Upper lobe of right lung (tissue), 1 donor: ENCODE measurements at regions not wholly inside any gene's neighbourhood (a gene's known extent, or its start where the extent isn't known, plus 50 kb on each side); places are given as distances from the start of the nearest gene placed in this dataset.

Experiments used
- ATAC-seq: fragments of 200-7000 bp; cut with Tn5 transposase; one replicate; pipeline ENCODE4 v1.9.1; 2020; ENCODE audit warnings: mild to moderate bottlenecking, moderate library complexity
- DNase-seq: peaks from one replicate; pipeline ENCODE4 v3.0.0-alpha.2; 2020
- H3K27ac ChIP-seq: fragments of 200-600 bp; one replicate; pipeline ENCODE4 v1.8.0; 2022
- H3K27me3 ChIP-seq: fragments of 200-600 bp; one replicate; pipeline ENCODE4 v1.8.0; 2022; ENCODE audit warnings: mild to moderate bottlenecking
- H3K36me3 ChIP-seq: fragments of 200-600 bp; one replicate; pipeline ENCODE4 v1.8.0; 2022
- H3K4me1 ChIP-seq: fragments of 200-600 bp; one replicate; pipeline ENCODE4 v1.8.0; 2022
- H3K4me3 ChIP-seq: fragments of 200-600 bp; one replicate; pipeline ENCODE4 v1.8.0; 2022; ENCODE audit warnings: mild to moderate bottlenecking
- H3K9me3 ChIP-seq: fragments of 200-600 bp; one replicate; pipeline ENCODE4 v1.8.0; 2022
- CTCF ChIP-seq: fragments of 200-600 bp; IDR thresholded peaks from one replicate; pipeline ENCODE4 v1.8.0; 2022; ENCODE audit warnings: antibody characterized with exemption
- intact Hi-C: fragments of 100-400 bp; cut with DNase I; formaldehyde crosslinking; loops from one replicate; pipeline ENCODE4 v1.11.0; 2022
- donor health status: DM: no; HTN: yes; CAD: no; lungs with severe emphysema.

- intact Hi-C loops: no loop called here
- Histone ChIP-seq H3K4me1 (no peaks in the 10 kb centered on the region), H3K4me3 (no peak overlapping the region), H3K36me3 (no peaks in the 10 kb centered on the region), H3K27me3 (no peaks in the 10 kb centered on the region), H3K27ac (no peak overlapping the region), H3K9me3 (no peaks in the 10 kb centered on the region)
- ATAC-seq (no peak), DNase-seq (no peak)
- no peak for TF ChIP-seq CTCF
Observed at GRCh38 chr5:112687306-112687705, 50.4 kb upstream of the APC start.
